Large intestine (tissue), 3 donors: ENCODE measurements at regions not wholly inside any gene's neighbourhood (a gene's known extent, or its start where the extent isn't known, plus 50 kb on each side); places are given as distances from the start of the nearest gene placed in this dataset.

Experiments used
- DNase-seq, 2 donors: peaks; one replicate each; pipeline versions ENCODE4 v3.0.0 to v3.0.0-alpha.2; 2013
- H3K27ac ChIP-seq: one replicate; pipeline ENCODE4 v1.5.1; 2013; ENCODE audit warnings: low read length
- H3K27me3 ChIP-seq: 2 replicates; pipeline ENCODE4 v1.6.1; 2013; ENCODE audit warnings: low read length; ENCODE audit not compliant: control insufficient read depth, insufficient read depth
- H3K36me3 ChIP-seq: 2 replicates; pipeline ENCODE4 v1.6.1; 2013; ENCODE audit warnings: low read length; ENCODE audit not compliant: control insufficient read depth, insufficient read depth
- H3K4me1 ChIP-seq: one replicate; pipeline ENCODE4 v1.6.1; 2013; ENCODE audit warnings: low read length; ENCODE audit not compliant: control insufficient read depth, insufficient read depth
- H3K4me3 ChIP-seq: one replicate; pipeline ENCODE4 v1.5.1; 2013; ENCODE audit warnings: low read length
- H3K9me3 ChIP-seq: one replicate; pipeline ENCODE4 v1.6.1; 2013; ENCODE audit warnings: mild to moderate bottlenecking, low read depth, low read length, moderate library complexity; ENCODE audit not compliant: control insufficient read depth
- WGBS: methylation state at CpG from one replicate; pipeline ENCODE4 v1.1.5; 2013; ENCODE audit warnings: low lambda C conversion rate; ENCODE audit not compliant: insufficient coverage; 5-methylcytosine and 5-hydroxymethylcytosine counted together

- no peaks in the 10 kb centered on the region for H3K9me3 ChIP-seq
- H3K4me1 ChIP-seq: no peaks in the 10 kb centered on the region
- H3K27me3 ChIP-seq: no peaks in the 10 kb centered on the region
- DNase-seq: no peak
- no CpG with 5 or more reads among the region's 1 CpG for WGBS
- no peak overlapping the region for H3K4me3 ChIP-seq
- no peak overlapping the region for H3K27ac ChIP-seq
- H3K36me3 ChIP-seq: no peaks in the 10 kb centered on the region
These were observed 130.1 kb upstream of the STAC start for GRCh38 chr3:36250191-36250590.

GRCh38 chr3:36257158-36257852 lies 123.0 kb upstream of the STAC start:
- H3K4me1 ChIP-seq: no peaks in the 10 kb centered on the region
- H3K27ac ChIP-seq: no peak overlapping the region
- WGBS: no CpG with 5 or more reads among the region's 3 CpGs
- no peak overlapping the region for H3K4me3 ChIP-seq
- no peak for DNase-seq
- no peaks in the 10 kb centered on the region for H3K36me3 ChIP-seq
- no peaks in the 10 kb centered on the region for H3K9me3 ChIP-seq
- no peaks in the 10 kb centered on the region for H3K27me3 ChIP-seq

GRCh38 chr3:36258421-36258820 lies 121.9 kb upstream of the STAC start:
- H3K9me3 ChIP-seq: no peaks in the 10 kb centered on the region
- H3K27me3 ChIP-seq: no peaks in the 10 kb centered on the region
- WGBS: no CpG with 5 or more reads among the region's 1 CpG
- H3K4me3 ChIP-seq: no peak overlapping the region
- H3K4me1 ChIP-seq: no peaks in the 10 kb centered on the region
- no peak for DNase-seq
- H3K36me3 ChIP-seq: no peaks in the 10 kb centered on the region
- no peak overlapping the region for H3K27ac ChIP-seq

- Histone ChIP-seq H3K27ac (no peak overlapping the region), H3K9me3 (no peaks in the 10 kb centered on the region), H3K27me3 (no peaks in the 10 kb centered on the region), H3K4me1 (no peaks in the 10 kb centered on the region), H3K4me3 (no peak overlapping the region), H3K36me3 (no peaks in the 10 kb centered on the region)
- no peak for DNase-seq
- WGBS: 75% methylated on average over 2 of the region's 3 CpGs
These were observed 120.7 kb upstream of the STAC start for GRCh38 chr3:36259580-36259979.

GRCh38 chr3:36269274-36269673 lies 111.0 kb upstream of the STAC start:
- H3K4me3 ChIP-seq: no peak overlapping the region

GRCh38 chr3:36282766-36283165 lies 97.5 kb upstream of the STAC start:
- Histone ChIP-seq H3K4me1 (no peaks in the 10 kb centered on the region), H3K9me3 (no peaks in the 10 kb centered on the region), H3K27me3 (no peaks in the 10 kb centered on the region), H3K27ac (no peak overlapping the region), H3K4me3 (no peak overlapping the region), H3K36me3 (no peaks in the 10 kb centered on the region)
- no peak for DNase-seq
- WGBS: 20% methylated on average over 2 of the region's 3 CpGs

More at GRCh38 chr3:36269274-36269673, 111.0 kb upstream of the STAC start:
- Histone ChIP-seq H3K27ac (no peak overlapping the region), H3K4me1 (no peaks in the 10 kb centered on the region), H3K9me3 (no peaks in the 10 kb centered on the region), H3K36me3 (no peaks in the 10 kb centered on the region), H3K27me3 (no peaks in the 10 kb centered on the region)
- WGBS: no CpG with 5 or more reads among the region's 2 CpGs
- no peak for DNase-seq

GRCh38 chr3:36295296-36295695 lies 85.0 kb upstream of the STAC start:
- H3K4me3 ChIP-seq: no peak overlapping the region

GRCh38 chr3:36297195-36297594 lies 83.1 kb upstream of the STAC start:
- Histone ChIP-seq H3K9me3 (no peaks in the 10 kb centered on the region), H3K4me1 (no peaks in the 10 kb centered on the region), H3K27me3 (no peaks in the 10 kb centered on the region), H3K36me3 (no peaks in the 10 kb centered on the region), H3K4me3 (no peak overlapping the region), H3K27ac (no peak overlapping the region)
- 100% methylated on average over 1 of the region's 3 CpGs for WGBS
- no peak for DNase-seq

More at GRCh38 chr3:36295296-36295695, 85.0 kb upstream of the STAC start:
- no peaks in the 10 kb centered on the region for H3K9me3 ChIP-seq
- no peaks in the 10 kb centered on the region for H3K4me1 ChIP-seq
- no peak for DNase-seq
- no peaks in the 10 kb centered on the region for H3K36me3 ChIP-seq
- H3K27me3 ChIP-seq: no peaks in the 10 kb centered on the region
- H3K27ac ChIP-seq: no peak overlapping the region

- WGBS: no CpG with 5 or more reads among the region's 1 CpG
- H3K4me1 ChIP-seq: no peaks in the 10 kb centered on the region
- H3K4me3 ChIP-seq: no peak overlapping the region
- H3K9me3 ChIP-seq: no peaks in the 10 kb centered on the region
- no peak for DNase-seq
- H3K27ac ChIP-seq: no peak overlapping the region
- H3K27me3 ChIP-seq: no peaks in the 10 kb centered on the region
- H3K36me3 ChIP-seq: no peaks in the 10 kb centered on the region
These were observed 82.1 kb upstream of the STAC start for GRCh38 chr3:36298188-36298587.

- Histone ChIP-seq H3K4me1 (no peaks in the 10 kb centered on the region), H3K36me3 (no peaks in the 10 kb centered on the region), H3K27me3 (no peaks in the 10 kb centered on the region), H3K4me3 (no peak overlapping the region), H3K9me3 (no peaks in the 10 kb centered on the region), H3K27ac (no peak overlapping the region)
- WGBS: no CpG with 5 or more reads among the region's 1 CpG
- no peak for DNase-seq
These were observed 78.2 kb upstream of the STAC start for GRCh38 chr3:36302158-36302509.

GRCh38 chr3:36302626-36303025 lies 77.7 kb upstream of the STAC start:
- H3K4me1 ChIP-seq: no peaks in the 10 kb centered on the region
- 80% methylated on average over 1 of the region's 1 CpG for WGBS
- H3K27ac ChIP-seq: no peak overlapping the region
- no peaks in the 10 kb centered on the region for H3K27me3 ChIP-seq
- DNase-seq: no peak
- H3K4me3 ChIP-seq: no peak overlapping the region
- H3K36me3 ChIP-seq: no peaks in the 10 kb centered on the region
- no peaks in the 10 kb centered on the region for H3K9me3 ChIP-seq
